Gastroesophageal sphincter (tissue), 3 donors: ENCODE measurements at regions not wholly inside any gene's neighbourhood (a gene's known extent, or its start where the extent isn't known, plus 50 kb on each side); places are given as distances from the start of the nearest gene placed in this dataset.

ENCODE experiments used
- CTCF ChIP-seq, 4 experiments: fragments of 200-600 bp in 2 of 4; fragments of 450-650 bp in 2 of 4; sonication (generic) in 1 of 4; IDR thresholded peaks; one replicate each; pipeline ENCODE4 v1.5.1; 2017 to 2019; ENCODE audit warnings: antibody characterized with exemption in 4 of 4, mild to moderate bottlenecking in 2 of 4, moderate library complexity in 2 of 4
- EP300 ChIP-seq: sonication (generic); formaldehyde crosslinking; IDR thresholded peaks from one replicate; pipeline ENCODE4 v1.6.1; 2017; ENCODE audit warnings: antibody characterized with exemption, mild to moderate bottlenecking
- POLR2A ChIP-seq, 2 donors: fragments of 450-650 bp; IDR thresholded peaks; one replicate each; pipeline ENCODE4 v1.6.1; 2017; ENCODE audit warnings: antibody characterized with exemption in 2 of 2, mild to moderate bottlenecking in 2 of 2, moderate library complexity in 1 of 2
- POLR2AphosphoS5 ChIP-seq: sonication (generic); formaldehyde crosslinking; IDR thresholded peaks from one replicate; pipeline ENCODE4 v1.6.1; 2017; ENCODE audit warnings: antibody characterized with exemption

GRCh38 chr1:118636004-118636403 is 352.1 kb downstream of the TBX15 start:
- TF ChIP-seq POLR2A (IDR thresholded peaks at IDR 0.05) (no peak), CTCF (IDR thresholded peaks at IDR 0.05) (no peak), POLR2AphosphoS5 (no peak), EP300 (no peak)
